K562 (cell line): ENCODE measurements at regions not wholly inside any gene's neighbourhood (a gene's known extent, or its start where the extent isn't known, plus 50 kb on each side); places are given as distances from the start of the nearest gene placed in this dataset.

Source experiments
- ARID3B ChIP-seq: fragments of 250-450 bp; sonication (Bioruptor Pico); IDR thresholded peaks from 2 replicates; pipeline ENCODE4 v1.4.0; 2020; ENCODE audit warnings: borderline replicate concordance
- BRF1 ChIP-seq: IDR thresholded peaks from 3 replicates; pipeline ENCODE4 v1.6.1; 2011; ENCODE audit warnings: borderline replicate concordance, mild to moderate bottlenecking; ENCODE audit not compliant: insufficient read length; ENCODE audit errors: extremely low read depth
- CHD2 ChIP-seq: IDR thresholded peaks from 2 replicates; pipeline ENCODE4 v1.6.1; 2011; ENCODE audit warnings: low read depth, low read length
- JUN ChIP-seq, 2 experiments: sonication (generic) in 1 of 2; formaldehyde crosslinking in 1 of 2; IDR thresholded peaks; 2 replicates each; pipeline versions ENCODE4 v1.6.1 to v1.8.0; 2012 to 2022; ENCODE audit warnings: borderline replicate concordance in 2 of 2, mild to moderate bottlenecking in 2 of 2, improper control_type of control experiment in 1 of 2, low read depth in 1 of 2, low read length in 1 of 2, missing genetic modification reagents in 1 of 2
- PTTG1 ChIP-seq: fragments of 450-650 bp; IDR thresholded peaks from 2 replicates; pipeline ENCODE4 v1.6.1; 2016; ENCODE audit warnings: low read depth, mild to moderate bottlenecking, missing genetic modification characterization, missing compliant biosample characterization
- SIN3A ChIP-seq, 2 experiments: fragments of 150-350 bp in 1 of 2; IDR thresholded peaks; 2 replicates each; pipeline ENCODE4 v1.6.1; 2011 to 2016; ENCODE audit warnings: borderline replicate concordance in 2 of 2, low read depth in 2 of 2, low read length in 2 of 2, mild to moderate bottlenecking in 2 of 2, moderate library complexity in 2 of 2; ENCODE audit not compliant: control insufficient read depth in 1 of 2
- TBL1XR1 ChIP-seq, 2 experiments: IDR thresholded peaks; 2 replicates each; pipeline ENCODE4 v1.6.1; 2012; ENCODE audit warnings: improper control_type of control experiment in 2 of 2, low read length in 2 of 2, mild to moderate bottlenecking in 1 of 2
- TF ChIP-seq, protein P1 (sequence below): fragments of 450-650 bp; IDR thresholded peaks from 2 replicates; pipeline ENCODE4 v1.6.1; 2017; ENCODE audit warnings: mild to moderate bottlenecking, moderate library complexity
- TF ChIP-seq, protein P2 (sequence below): sonication (generic); formaldehyde crosslinking; IDR thresholded peaks from 2 replicates; pipeline ENCODE4 v1.5.0; 2020; ENCODE audit warnings: missing genetic modification reagents
- TF ChIP-seq, protein P3 (sequence below), 3 experiments: IDR thresholded peaks in 2 of 3; conservative IDR thresholded peaks in 1 of 3; 2 replicates each; pipeline ENCODE4 v1.5.1; 2011 to 2012; ENCODE audit warnings: low read length in 3 of 3, mild to moderate bottlenecking in 3 of 3, control low read depth in 2 of 3, improper control_type of control experiment in 1 of 3, inconsistent platforms in 1 of 3, low read depth in 1 of 3, mixed read lengths in 1 of 3, moderate library complexity in 1 of 3; ENCODE audit not compliant: insufficient read depth in 2 of 3

DNA sequence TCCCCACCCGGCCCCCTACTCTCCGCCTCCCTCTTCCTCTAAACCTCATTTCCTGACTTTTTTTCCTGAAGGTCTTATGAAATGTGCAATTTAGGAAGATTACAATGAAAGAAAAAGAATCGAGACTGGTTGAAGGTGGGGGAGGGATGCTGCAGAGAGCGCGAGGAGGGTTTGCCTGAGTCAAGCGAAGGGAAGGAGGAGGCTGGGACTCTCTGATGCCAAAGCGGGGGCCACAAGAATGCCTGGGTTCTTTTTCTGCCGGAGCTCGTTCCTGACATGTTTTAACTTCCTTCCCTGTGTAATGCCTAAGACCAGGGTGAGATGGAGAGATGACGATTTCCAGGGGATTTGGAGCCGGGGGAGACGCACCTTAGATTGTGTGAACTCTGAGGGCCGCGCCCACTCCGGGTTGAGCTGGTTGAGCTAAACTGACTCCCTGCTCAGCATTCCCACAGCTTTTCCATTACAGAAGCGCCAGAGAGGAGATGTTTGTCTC is 270.5 kb upstream of the SORL1-AS1 start:
- TF ChIP-seq BRF1 (no peak), TBL1XR1 (IDR thresholded peaks at IDR 0.05; ENCODE audit: low read length in 2 of 2) (no peak), ARID3B (CRISPR knock-in tag) (no peak), SIN3A (IDR thresholded peaks at IDR 0.05; ENCODE audit: borderline replicate concordance in 2 of 2, control insufficient read depth in 1 of 2, low read depth in 2 of 2, low read length in 2 of 2) (no peak), JUN (IDR thresholded peaks at IDR 0.05; ENCODE audit: borderline replicate concordance, low read depth, low read length) (no peak), JUN (CRISPR knock-in tag; IDR thresholded peaks at IDR 0.05; ENCODE audit: borderline replicate concordance) (no peak), CHD2 (no peak), PTTG1 (tag) (no peak)
- TF ChIP-seq, protein P1, sequence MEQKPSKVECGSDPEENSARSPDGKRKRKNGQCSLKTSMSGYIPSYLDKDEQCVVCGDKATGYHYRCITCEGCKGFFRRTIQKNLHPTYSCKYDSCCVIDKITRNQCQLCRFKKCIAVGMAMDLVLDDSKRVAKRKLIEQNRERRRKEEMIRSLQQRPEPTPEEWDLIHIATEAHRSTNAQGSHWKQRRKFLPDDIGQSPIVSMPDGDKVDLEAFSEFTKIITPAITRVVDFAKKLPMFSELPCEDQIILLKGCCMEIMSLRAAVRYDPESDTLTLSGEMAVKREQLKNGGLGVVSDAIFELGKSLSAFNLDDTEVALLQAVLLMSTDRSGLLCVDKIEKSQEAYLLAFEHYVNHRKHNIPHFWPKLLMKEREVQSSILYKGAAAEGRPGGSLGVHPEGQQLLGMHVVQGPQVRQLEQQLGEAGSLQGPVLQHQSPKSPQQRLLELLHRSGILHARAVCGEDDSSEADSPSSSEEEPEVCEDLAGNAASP: no peak
- TF ChIP-seq, protein P2, sequence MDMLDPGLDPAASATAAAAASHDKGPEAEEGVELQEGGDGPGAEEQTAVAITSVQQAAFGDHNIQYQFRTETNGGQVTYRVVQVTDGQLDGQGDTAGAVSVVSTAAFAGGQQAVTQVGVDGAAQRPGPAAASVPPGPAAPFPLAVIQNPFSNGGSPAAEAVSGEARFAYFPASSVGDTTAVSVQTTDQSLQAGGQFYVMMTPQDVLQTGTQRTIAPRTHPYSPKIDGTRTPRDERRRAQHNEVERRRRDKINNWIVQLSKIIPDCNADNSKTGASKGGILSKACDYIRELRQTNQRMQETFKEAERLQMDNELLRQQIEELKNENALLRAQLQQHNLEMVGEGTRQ: no peak
- TF ChIP-seq, protein P3, sequence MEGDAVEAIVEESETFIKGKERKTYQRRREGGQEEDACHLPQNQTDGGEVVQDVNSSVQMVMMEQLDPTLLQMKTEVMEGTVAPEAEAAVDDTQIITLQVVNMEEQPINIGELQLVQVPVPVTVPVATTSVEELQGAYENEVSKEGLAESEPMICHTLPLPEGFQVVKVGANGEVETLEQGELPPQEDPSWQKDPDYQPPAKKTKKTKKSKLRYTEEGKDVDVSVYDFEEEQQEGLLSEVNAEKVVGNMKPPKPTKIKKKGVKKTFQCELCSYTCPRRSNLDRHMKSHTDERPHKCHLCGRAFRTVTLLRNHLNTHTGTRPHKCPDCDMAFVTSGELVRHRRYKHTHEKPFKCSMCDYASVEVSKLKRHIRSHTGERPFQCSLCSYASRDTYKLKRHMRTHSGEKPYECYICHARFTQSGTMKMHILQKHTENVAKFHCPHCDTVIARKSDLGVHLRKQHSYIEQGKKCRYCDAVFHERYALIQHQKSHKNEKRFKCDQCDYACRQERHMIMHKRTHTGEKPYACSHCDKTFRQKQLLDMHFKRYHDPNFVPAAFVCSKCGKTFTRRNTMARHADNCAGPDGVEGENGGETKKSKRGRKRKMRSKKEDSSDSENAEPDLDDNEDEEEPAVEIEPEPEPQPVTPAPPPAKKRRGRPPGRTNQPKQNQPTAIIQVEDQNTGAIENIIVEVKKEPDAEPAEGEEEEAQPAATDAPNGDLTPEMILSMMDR (IDR thresholded peaks at IDR 0.05 in 2 of 3, conservative IDR thresholded peaks at IDR 0.05 in 1 of 3; ENCODE audit: insufficient read depth in 2 of 3, low read depth in 1 of 3, low read length in 3 of 3): no peak
